ENCODE measurements at regions not wholly inside any gene's neighbourhood (a gene's known extent, or its start where the extent isn't known, plus 50 kb on each side); places are given as distances from the start of the nearest gene placed in this dataset.

- Histone ChIP-seq H3K27ac (no peak overlapping the region), H3K27me3 (no peaks in the 10 kb centered on the region), H3K4me1 (peaks cover 9 to 12% of the 10 kb centered on the region in 2 donors), H3K36me3 (no peaks in the 10 kb centered on the region), H3K9me3 (no peaks in the 10 kb centered on the region), H3K4me3 (peak overlapping the region in 1 of 3 donors; percentile 7)
- no peak for DNase-seq (ENCODE audit: low spot score in 2 of 2)
- no peak for TF ChIP-seq POLR2A (IDR thresholded peaks at IDR 0.05)
- no peak for TF ChIP-seq POLR2AphosphoS5 (IDR thresholded peaks at IDR 0.05)
- TF ChIP-seq, protein P1, sequence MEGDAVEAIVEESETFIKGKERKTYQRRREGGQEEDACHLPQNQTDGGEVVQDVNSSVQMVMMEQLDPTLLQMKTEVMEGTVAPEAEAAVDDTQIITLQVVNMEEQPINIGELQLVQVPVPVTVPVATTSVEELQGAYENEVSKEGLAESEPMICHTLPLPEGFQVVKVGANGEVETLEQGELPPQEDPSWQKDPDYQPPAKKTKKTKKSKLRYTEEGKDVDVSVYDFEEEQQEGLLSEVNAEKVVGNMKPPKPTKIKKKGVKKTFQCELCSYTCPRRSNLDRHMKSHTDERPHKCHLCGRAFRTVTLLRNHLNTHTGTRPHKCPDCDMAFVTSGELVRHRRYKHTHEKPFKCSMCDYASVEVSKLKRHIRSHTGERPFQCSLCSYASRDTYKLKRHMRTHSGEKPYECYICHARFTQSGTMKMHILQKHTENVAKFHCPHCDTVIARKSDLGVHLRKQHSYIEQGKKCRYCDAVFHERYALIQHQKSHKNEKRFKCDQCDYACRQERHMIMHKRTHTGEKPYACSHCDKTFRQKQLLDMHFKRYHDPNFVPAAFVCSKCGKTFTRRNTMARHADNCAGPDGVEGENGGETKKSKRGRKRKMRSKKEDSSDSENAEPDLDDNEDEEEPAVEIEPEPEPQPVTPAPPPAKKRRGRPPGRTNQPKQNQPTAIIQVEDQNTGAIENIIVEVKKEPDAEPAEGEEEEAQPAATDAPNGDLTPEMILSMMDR (IDR thresholded peaks at IDR 0.05) = no peak
- intact Hi-C loops (cut with DNase I; ENCODE audit: low total_unique reads) = loop anchor here (5.0 kb wide), 1 partner anchor 337 kb away; no protein-coding TSS in a partner anchor
These were observed 232.3 kb upstream of the MKLN1 start for GRCh38 chr7:131095346-131095745.

GRCh38 chr7:131096267-131096927 is 231.3 kb upstream of the MKLN1 start:
- TF ChIP-seq POLR2AphosphoS5 (IDR thresholded peaks at IDR 0.05) (no peak), POLR2A (IDR thresholded peaks at IDR 0.05) (no peak)
- TF ChIP-seq, protein P1 (IDR thresholded peaks at IDR 0.05) = no peak
- Histone ChIP-seq H3K4me1 (peaks cover 7 to 12% of the 10 kb centered on the region in 2 donors), H3K27me3 (no peaks in the 10 kb centered on the region), H3K27ac (no peak overlapping the region), H3K4me3 (no peak overlapping the region), H3K36me3 (no peaks in the 10 kb centered on the region), H3K9me3 (no peaks in the 10 kb centered on the region)
- intact Hi-C loops (cut with DNase I; ENCODE audit: low total_unique reads) = loop anchor here (5.0 kb wide), 1 partner anchor 336 kb away; no protein-coding TSS in a partner anchor
- DNase-seq (ENCODE audit: low spot score in 2 of 2) = no peak

GRCh38 chr7:131097662-131098376 is 229.9 kb upstream of the MKLN1 start:
- intact Hi-C loops (cut with DNase I; ENCODE audit: low total_unique reads) = loop anchor here (5.0 kb wide), 1 partner anchor 334 kb away; no protein-coding TSS in a partner anchor
- H3K27me3 ChIP-seq = no peaks in the 10 kb centered on the region
- no peak for DNase-seq (ENCODE audit: low spot score in 2 of 2)
- H3K27ac ChIP-seq = no peak overlapping the region
- H3K4me3 ChIP-seq = no peak overlapping the region
- H3K4me1 ChIP-seq = peaks cover 2 to 6% of the 10 kb centered on the region in 2 donors
- H3K9me3 ChIP-seq = no peaks in the 10 kb centered on the region
- TF ChIP-seq, protein P1 (IDR thresholded peaks at IDR 0.05) = no peak
- TF ChIP-seq POLR2A (IDR thresholded peaks at IDR 0.05) = no peak
- TF ChIP-seq POLR2AphosphoS5 (IDR thresholded peaks at IDR 0.05) = no peak
- no peaks in the 10 kb centered on the region for H3K36me3 ChIP-seq

GRCh38 chr7:131098527-131098926 is 229.1 kb upstream of the MKLN1 start:
- Histone ChIP-seq H3K27ac (no peak overlapping the region), H3K36me3 (no peaks in the 10 kb centered on the region), H3K27me3 (no peaks in the 10 kb centered on the region), H3K4me3 (no peak overlapping the region), H3K4me1 (peaks cover 2 to 13% of the 10 kb centered on the region in 2 donors), H3K9me3 (no peaks in the 10 kb centered on the region)
- intact Hi-C loops (cut with DNase I; ENCODE audit: low total_unique reads) = loop anchor here (5.0 kb wide), 1 partner anchor 334 kb away; no protein-coding TSS in a partner anchor
- DNase-seq (ENCODE audit: low spot score in 2 of 2) = no peak
- TF ChIP-seq, protein P1 (IDR thresholded peaks at IDR 0.05) = no peak
- TF ChIP-seq POLR2A (IDR thresholded peaks at IDR 0.05) = no peak
- no peak for TF ChIP-seq POLR2AphosphoS5 (IDR thresholded peaks at IDR 0.05)
